NAMALWA (cell line): ENCODE measurements at regions not wholly inside any gene's neighbourhood (a gene's known extent, or its start where the extent isn't known, plus 50 kb on each side); places are given as distances from the start of the nearest gene placed in this dataset.

ENCODE experiments used
- DNase-seq: peaks from one replicate; pipeline ENCODE4 v3.0.0-alpha.2; 2015; ENCODE audit warnings: low spot score

GRCh38 chr11:42490506-42490905, 821.3 kb upstream of the API5 start:
- no peak for DNase-seq

GRCh38 chr11:42494459-42494858, 817.3 kb upstream of the API5 start:
- no peak for DNase-seq

- DNase-seq: no peak
Observed at GRCh38 chr11:42498971-42499370, 812.8 kb upstream of the API5 start.

- no peak for DNase-seq
Observed at GRCh38 chr11:42502151-42502550, 809.6 kb upstream of the API5 start.

GRCh38 chr11:42521994-42522393, 789.8 kb upstream of the API5 start:
- no peak for DNase-seq

GRCh38 chr11:42524534-42525227, 787.1 kb upstream of the API5 start:
- peak; percentile 79 for DNase-seq

GRCh38 chr11:42526426-42526825, 785.4 kb upstream of the API5 start:
- DNase-seq: no peak

- DNase-seq: no peak
Observed at GRCh38 chr11:42528471-42528870, 783.3 kb upstream of the API5 start.

- no peak for DNase-seq
Observed at GRCh38 chr11:42528911-42529310, 782.9 kb upstream of the API5 start.

GRCh38 chr11:42536611-42537360, 775.0 kb upstream of the API5 start:
- DNase-seq: no peak

- no peak for DNase-seq
Observed at GRCh38 chr11:42542336-42542735, 769.5 kb upstream of the API5 start.

GRCh38 chr11:42543844-42544419, 767.9 kb upstream of the API5 start:
- DNase-seq: no peak

GRCh38 chr11:42544726-42545125, 767.1 kb upstream of the API5 start:
- DNase-seq: no peak

GRCh38 chr11:42545954-42546353, 765.8 kb upstream of the API5 start:
- DNase-seq: no peak

- DNase-seq: no peak
Observed at GRCh38 chr11:42552786-42553185, 759.0 kb upstream of the API5 start.

- DNase-seq: no peak
Observed at GRCh38 chr11:42555190-42555589, 756.6 kb upstream of the API5 start.

GRCh38 chr11:42571131-42571877, 740.5 kb upstream of the API5 start:
- DNase-seq: no peak

GRCh38 chr11:42571878-42572610, 739.8 kb upstream of the API5 start:
- no peak for DNase-seq

GRCh38 chr11:42576318-42576717, 735.5 kb upstream of the API5 start:
- no peak for DNase-seq

- DNase-seq: no peak
Observed at GRCh38 chr11:42589286-42589685, 722.5 kb upstream of the API5 start.

GRCh38 chr11:42591841-42592240, 720.0 kb upstream of the API5 start:
- no peak for DNase-seq

GRCh38 chr11:42593441-42593840, 718.4 kb upstream of the API5 start:
- DNase-seq: no peak
